GM19455 (cell line): ENCODE measurements at regions not wholly inside any gene's neighbourhood (a gene's known extent, or its start where the extent isn't known, plus 50 kb on each side); places are given as distances from the start of the nearest gene placed in this dataset.

Source experiments
- ATAC-seq: cut with Tn5 transposase; IDR thresholded peaks from one replicate; pipeline ENCODE4 v1.9.1; 2021; ENCODE audit not compliant: unreplicated experiment

- no peak for ATAC-seq
Observed at GRCh38 chr10:121025731-121026130, 174.6 kb downstream of the WDR11 start.

DNA sequence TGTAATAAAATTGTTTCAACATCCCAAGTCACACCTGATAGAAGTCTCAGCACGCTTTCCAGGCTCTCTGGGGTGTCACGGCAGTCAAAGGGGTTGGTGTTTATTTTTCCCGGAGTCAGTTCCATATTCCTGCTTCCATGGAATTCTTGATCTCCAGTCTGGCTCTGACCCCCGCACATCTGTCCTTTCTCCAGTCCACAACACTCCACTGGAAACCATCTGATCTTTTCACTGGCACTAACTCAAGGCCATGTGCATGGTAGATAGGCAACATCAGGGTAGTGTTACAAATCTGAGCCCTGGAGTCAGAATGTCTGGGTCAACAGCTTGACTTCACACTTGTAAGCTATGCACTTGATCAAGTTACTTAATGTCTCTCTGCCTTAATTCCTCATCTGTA lies 176.2 kb downstream of the WDR11 start:
- no peak for ATAC-seq

GRCh38 chr10:121032460-121032859 lies 181.3 kb downstream of the WDR11 start:
- no peak for ATAC-seq

- ATAC-seq: no peak
Observed at GRCh38 chr10:121033366-121033765, 182.2 kb downstream of the WDR11 start.

DNA sequence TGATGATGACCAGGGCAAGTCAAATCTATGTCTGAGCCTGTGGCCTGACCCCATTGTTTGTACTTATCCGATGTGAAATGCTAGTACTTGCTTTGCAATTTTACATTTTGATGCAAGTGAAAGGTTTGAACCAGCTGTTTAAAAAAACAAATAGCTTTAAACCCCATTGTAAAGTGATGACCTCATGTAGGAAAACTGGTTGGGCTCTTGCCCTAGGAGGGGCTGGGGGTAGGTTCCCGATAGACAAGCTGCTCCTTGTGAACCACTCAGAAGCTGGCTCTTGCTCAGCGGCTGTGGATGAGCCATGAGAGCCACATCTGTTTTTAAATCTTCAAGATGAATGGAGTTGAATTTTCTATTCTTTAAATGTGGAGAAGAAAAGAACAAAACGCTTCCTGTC lies 185.3 kb downstream of the WDR11 start:
- no peak for ATAC-seq

GRCh38 chr10:121041499-121041898 lies 190.3 kb downstream of the WDR11 start:
- no peak for ATAC-seq

DNA sequence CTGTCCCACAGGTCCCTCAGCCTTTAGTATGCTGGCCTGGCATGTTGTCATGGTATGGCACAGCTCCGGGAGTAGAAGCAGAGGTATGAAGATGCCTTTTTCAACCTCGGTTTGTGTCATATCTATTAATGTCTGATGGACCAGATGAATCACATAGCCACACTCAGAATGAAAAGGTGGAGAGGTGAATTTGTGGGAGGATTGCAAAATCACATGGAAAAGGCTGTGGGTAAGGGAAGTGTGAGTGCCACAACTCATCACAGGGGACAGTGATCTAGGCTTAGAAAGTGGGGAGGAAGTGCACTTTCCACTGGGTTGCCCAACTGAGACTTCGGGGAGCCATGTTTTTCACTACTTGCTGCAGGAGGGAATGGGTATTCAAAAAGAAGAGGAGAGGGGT lies 190.7 kb downstream of the WDR11 start:
- no peak for ATAC-seq

GRCh38 chr10:121042342-121042741 lies 191.2 kb downstream of the WDR11 start:
- no peak for ATAC-seq

DNA sequence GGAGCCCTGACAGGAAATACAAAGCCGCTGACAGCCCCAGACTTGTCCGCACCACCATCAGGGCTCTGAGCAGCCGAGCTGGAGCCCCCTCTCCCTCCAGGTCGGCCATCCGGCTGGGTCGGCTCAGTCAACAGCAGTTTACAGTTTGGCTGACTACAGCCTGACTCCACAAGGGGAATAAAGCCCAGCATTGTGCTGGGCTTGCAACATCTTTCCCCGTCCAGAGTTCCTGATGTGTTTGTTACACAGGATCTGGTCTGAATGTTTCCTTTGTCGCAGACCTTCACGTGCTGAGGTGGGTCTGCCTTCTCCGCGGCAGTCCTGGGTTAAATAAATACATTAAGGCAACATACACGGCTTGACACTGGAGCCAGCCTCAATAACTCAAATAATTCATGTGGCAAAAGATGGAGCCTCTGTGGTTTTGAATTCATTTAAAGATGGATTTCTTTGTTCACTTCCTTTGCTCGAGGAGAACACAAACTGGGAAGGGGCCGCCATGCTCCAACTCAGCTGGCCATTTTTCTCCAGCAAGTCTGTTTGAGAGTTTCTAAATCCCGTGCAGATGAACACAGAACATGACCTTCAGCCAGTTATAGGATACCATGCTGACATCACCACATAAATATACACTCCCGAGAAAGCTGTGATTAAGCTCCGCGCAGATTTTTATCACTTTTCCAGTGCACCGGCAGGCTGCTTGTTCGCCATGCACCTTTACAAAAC lies 192.1 kb downstream of the WDR11 start:
- no peak for ATAC-seq

- ATAC-seq: no peak
Observed at GRCh38 chr10:121048749-121049148, 197.6 kb downstream of the WDR11 start.

DNA sequence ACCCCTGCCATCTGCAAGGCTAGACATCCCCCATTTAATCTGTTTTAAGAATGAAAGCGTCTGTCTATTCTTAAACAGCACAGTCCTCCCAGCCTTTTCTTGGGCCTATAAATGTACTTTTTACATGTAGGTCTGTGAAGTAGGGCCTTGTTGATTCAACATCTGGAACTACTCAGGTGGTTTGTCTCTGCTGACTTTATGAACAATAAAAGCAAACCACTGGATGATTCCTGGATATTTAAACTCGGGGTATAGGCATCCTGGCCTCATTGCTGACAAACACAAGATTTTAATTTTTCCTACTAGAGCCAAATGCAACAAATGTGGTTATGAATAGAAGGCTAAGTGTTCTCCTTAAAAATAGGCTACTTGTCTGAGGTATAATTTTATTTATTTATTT lies 198.3 kb downstream of the WDR11 start:
- no peak for ATAC-seq

DNA sequence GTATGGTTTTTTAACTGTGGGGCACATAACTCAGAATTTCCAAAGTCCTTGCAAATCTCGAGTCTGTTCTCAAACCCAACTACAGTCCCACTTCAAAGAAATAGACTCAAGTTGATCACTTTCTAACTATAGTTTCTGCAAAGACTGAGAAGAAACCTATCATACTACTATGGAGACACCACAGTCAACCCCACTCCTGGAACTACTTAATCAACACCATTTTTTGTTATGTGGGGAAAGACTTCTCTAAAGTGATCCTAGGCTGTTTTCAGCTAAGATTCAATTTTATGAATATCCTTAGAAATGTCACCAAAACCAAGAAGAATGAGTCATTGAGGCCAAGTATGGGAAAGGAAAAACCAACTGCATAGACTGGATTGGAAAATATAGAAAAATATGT lies 198.8 kb downstream of the WDR11 start:
- ATAC-seq: no peak

DNA sequence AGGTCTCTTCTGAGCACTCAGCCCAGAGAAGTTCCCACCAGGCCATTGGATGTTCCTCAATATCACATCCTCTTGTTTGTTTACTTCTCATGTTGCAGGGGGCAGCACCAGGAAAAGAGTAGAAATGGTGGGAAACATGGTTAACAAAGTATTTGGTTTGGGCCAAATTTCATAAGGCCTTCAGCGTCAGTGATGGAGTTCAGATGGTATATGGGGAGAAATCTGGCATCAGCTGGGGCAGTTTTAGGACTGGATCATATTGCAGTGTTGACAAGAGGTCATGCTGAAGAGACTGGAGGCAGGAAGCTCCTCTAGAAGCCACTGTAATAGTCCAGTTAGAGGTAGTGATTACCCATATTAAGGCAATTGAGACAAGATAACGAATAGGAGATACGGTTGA lies 200.0 kb downstream of the WDR11 start:
- ATAC-seq: no peak

GRCh38 chr10:121051696-121052279 lies 200.6 kb downstream of the WDR11 start:
- no peak for ATAC-seq

- no peak for ATAC-seq
Observed at GRCh38 chr10:121053151-121053550, 202.0 kb downstream of the WDR11 start.

- ATAC-seq: no peak
Observed at GRCh38 chr10:121054874-121055273, 203.7 kb downstream of the WDR11 start.

DNA sequence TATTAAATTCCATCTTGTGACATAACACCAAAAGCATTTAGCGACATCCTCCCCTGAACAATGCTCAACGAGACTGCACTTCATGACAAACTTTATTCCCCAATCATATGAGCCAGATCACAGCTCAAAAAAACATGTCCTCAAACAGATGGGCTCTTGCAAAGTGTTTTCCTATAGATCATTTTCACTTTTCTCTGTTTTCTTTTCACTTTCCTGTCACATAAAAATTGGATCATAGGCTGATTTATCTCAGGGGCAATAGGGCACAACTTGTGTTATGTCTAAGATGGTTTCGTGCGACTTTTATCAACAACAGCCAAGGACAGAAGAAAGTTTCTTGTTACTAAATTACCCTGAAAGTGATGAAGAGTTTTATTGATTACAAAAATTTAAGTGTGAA lies 206.1 kb downstream of the WDR11 start:
- ATAC-seq: no peak

DNA sequence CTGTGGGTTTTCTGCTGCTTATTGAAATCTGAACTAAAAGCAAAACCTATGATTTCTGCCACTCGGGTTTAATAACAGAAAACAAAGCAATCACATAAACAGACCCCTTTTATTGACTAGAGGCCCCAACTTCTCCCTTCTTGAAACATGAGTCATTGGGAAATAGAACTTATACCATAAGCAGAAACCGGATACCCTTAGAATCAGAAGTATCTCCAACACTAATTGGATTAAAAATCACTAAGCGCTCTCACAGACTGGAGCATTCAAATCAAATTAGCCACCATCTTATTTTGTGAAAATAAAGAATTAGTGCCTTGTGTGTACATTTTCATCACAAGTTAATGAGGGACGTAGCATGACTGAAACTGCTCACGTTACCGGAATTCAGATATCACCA lies 206.9 kb downstream of the WDR11 start:
- ATAC-seq: no peak

DNA sequence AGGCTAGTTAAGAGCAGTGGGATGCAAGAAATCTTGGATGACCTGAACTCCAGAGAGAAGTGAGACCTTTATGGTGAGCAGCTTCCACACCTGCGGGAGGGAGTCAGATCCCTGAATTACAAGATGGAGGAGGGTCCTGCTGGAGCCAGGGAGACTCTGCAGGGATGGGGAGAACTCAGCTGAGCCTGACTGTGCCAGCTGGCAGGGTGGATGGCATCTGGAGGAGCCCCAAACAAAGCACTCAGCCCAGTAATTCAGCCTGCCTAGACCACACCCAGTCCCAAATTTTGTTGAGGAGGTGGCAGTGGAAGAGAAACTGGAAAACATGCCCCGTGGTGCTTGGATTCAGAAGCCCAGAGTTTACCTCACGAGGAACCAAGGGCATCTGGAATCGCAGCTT lies 208.2 kb downstream of the WDR11 start:
- no peak for ATAC-seq

DNA sequence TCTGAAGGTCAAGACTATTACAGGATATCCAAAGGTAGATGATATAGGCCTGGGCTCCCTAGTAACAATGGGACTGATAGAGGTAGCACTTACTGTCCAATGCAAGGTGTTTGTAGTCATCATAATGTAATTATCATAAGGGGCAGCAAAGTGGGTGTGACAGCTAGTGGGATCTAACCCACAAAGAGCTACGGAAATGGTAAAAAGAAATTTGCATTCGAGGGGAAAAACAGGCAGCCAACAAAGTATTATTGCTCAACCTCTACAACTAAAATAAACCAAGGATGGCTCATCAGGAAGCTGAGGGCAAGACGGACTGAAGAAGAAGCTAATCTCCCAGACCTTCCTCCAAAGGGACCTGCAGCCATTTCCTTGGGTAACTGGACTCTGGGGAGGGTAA lies 211.0 kb downstream of the WDR11 start:
- no peak for ATAC-seq

DNA sequence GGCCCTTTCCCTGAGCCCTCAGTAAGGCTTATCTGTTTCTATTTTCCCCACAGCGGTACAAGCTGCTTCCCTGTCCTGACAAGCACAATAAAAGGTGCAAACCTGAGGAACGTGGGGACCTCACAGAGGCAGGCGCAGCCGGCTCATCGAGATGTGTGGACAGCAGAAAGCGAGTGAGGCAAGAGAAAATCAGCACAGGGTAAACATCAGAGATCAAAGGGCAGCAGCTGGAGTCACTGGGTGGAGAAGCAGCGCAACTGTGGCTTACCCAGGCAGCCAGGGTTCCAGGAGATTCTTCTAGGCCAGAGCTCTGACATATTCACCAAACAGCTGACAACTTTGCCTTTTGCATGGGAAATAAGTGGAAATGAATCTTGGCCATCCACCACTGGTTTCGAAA lies 212.6 kb downstream of the WDR11 start:
- ATAC-seq: no peak

DNA sequence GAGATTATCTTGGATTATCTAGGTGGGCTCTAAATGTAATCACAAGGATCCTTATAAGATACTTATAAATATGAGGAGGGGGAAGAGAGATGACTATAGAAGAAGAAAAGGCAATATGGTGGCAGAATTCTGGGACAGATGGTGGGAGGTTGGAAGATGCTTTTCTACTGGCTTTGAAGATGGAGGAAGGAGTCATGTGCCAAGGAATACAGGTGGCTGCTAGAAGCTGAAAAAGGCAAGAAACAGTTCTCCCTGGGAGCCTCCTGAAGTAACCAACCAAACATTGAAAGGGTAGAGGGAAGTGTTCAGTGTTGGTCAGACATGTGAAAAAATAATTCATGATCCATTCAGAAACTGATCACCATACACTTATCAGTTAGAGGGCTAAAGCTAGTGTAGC lies 213.3 kb downstream of the WDR11 start:
- ATAC-seq: no peak

DNA sequence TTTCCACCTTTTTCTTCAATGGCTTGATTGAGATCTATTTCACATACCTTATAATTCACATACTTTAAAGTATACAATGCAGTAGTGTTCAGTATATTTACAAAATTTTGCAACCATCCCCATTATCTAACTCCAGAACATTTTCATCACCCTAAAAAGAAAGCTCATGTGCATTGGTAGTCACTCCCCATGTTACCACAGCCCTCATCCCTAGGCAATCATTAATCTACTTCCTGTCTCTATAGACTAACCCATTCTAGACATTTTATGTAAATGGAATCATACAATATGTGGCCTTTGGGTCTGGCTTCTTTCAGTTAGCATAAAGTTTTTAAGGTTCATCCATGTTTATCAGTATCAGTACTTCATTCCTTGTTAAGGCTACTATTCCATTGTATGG lies 214.2 kb downstream of the WDR11 start:
- ATAC-seq: no peak
